B cell (primary cell): ENCODE measurements at regions not wholly inside any gene's neighbourhood (a gene's known extent, or its start where the extent isn't known, plus 50 kb on each side); places are given as distances from the start of the nearest gene placed in this dataset.

Experiments
- CTCF ChIP-seq: fragments of 200-600 bp; IDR thresholded peaks from one replicate; pipeline ENCODE4 v1.8.0; 2022; ENCODE audit warnings: antibody characterized with exemption, mild to moderate bottlenecking
- EZH2 ChIP-seq: IDR thresholded peaks from 2 replicates; pipeline ENCODE4 v1.6.1; 2012; ENCODE audit warnings: borderline replicate concordance, low read depth, mild to moderate bottlenecking, moderate library complexity, low read length; ENCODE audit not compliant: insufficient read depth, poor library complexity, severe bottlenecking

DNA sequence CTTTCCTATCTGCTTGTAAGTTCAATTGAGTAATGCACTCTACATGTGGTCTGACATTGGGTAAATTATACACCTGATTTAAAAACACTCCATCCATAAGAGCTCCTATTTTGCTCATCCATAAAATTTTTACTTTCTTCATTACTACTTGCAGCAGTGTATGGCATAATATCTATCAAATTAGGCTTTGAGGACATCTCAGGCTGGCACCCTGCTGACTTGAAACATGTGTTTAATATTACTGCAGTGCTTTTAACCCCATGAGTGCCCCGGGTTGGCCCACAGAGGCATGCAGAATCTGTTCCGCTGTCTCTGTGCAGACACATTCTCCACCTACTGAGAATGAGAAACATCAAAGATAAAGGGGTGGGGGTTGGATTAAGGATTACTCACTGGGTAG, 249.9 kb upstream of the DNAJC19 start:
- TF ChIP-seq CTCF (no peak), EZH2 (no peak)
